CD8-positive, alpha-beta memory T cell (primary cell): ENCODE measurements at regions not wholly inside any gene's neighbourhood (a gene's known extent, or its start where the extent isn't known, plus 50 kb on each side); places are given as distances from the start of the nearest gene placed in this dataset.
A peak's percentile ranks its signal among the peaks of the same experiment; 100 is the strongest.
"Not testable (repeated sequence)": the region's sequence is repeated elsewhere in the genome, so short reads cannot be mapped to it uniquely, and the experiment has no call there.

Source experiments
- CTCF ChIA-PET: fragments of 350-600 bp; sonication (Branson Sonifier 250); formaldehyde crosslinking; loops from one replicate; lab custom pipeline; 2021; ENCODE audit warnings: antibody characterized with exemption; lab: Charles Lee
- POLR2A ChIA-PET: fragments of 350-600 bp; sonication (Branson Sonifier 250); formaldehyde crosslinking; loops from one replicate; lab custom pipeline; 2021; ENCODE audit warnings: antibody characterized with exemption; lab: Charles Lee
- DNase-seq, 5 donors: peaks; one replicate each; pipeline versions ENCODE4 v3.0.0 to v3.0.0-alpha.2; 2020 to 2022; ENCODE audit warnings: mixed read lengths in 1 of 5
- H3K27ac ChIP-seq: one replicate; pipeline ENCODE4 v1.7.0; 2013; ENCODE audit warnings: low read depth, mild to moderate bottlenecking, low read length, moderate library complexity
- H3K27me3 ChIP-seq: 2 replicates; pipeline ENCODE4 v1.7.0; 2013; ENCODE audit warnings: low read length, mild to moderate bottlenecking; ENCODE audit not compliant: insufficient read depth, poor library complexity, severe bottlenecking
- H3K36me3 ChIP-seq: 2 replicates; pipeline ENCODE4 v1.7.0; 2013; ENCODE audit warnings: mild to moderate bottlenecking, low read length, moderate library complexity; ENCODE audit not compliant: insufficient read depth
- H3K4me1 ChIP-seq: 2 replicates; pipeline ENCODE4 v1.7.0; 2013; ENCODE audit warnings: mild to moderate bottlenecking, low read length, moderate library complexity; ENCODE audit not compliant: insufficient read depth
- H3K4me3 ChIP-seq: 2 replicates; pipeline ENCODE4 v1.7.0; 2013; ENCODE audit warnings: mild to moderate bottlenecking, low read length
- H3K9me3 ChIP-seq: 2 replicates; pipeline ENCODE4 v1.7.0; 2013; ENCODE audit warnings: mild to moderate bottlenecking, low read length
- H3K27ac Mint-ChIP-seq, 8 donors: one replicate each; pipeline ENCODE4 v1.8.0; 2020 to 2021; ENCODE audit warnings: mixed read lengths in 8 of 8, mild to moderate bottlenecking in 6 of 8, inconsistent platforms in 3 of 8, moderate library complexity in 3 of 8
- H3K27me3 Mint-ChIP-seq, 2 donors: one replicate each; pipeline ENCODE4 v1.8.0; 2020 to 2021; ENCODE audit warnings: mixed read lengths in 2 of 2, mild to moderate bottlenecking in 1 of 2, moderate library complexity in 1 of 2
- H3K36me3 Mint-ChIP-seq, 3 donors: one replicate each; pipeline ENCODE4 v1.8.0; 2020 to 2021; ENCODE audit warnings: mixed read lengths in 3 of 3, inconsistent platforms in 1 of 3, mild to moderate bottlenecking in 1 of 3
- H3K4me1 Mint-ChIP-seq, 3 donors: one replicate each; pipeline ENCODE4 v1.8.0; 2020 to 2021; ENCODE audit warnings: mixed read lengths in 3 of 3, inconsistent platforms in 1 of 3, mild to moderate bottlenecking in 1 of 3
- H3K4me3 Mint-ChIP-seq, 7 donors: one replicate each; pipeline ENCODE4 v1.8.0; 2020 to 2021; ENCODE audit warnings: mixed read lengths in 7 of 7, mild to moderate bottlenecking in 6 of 7, moderate library complexity in 4 of 7, inconsistent platforms in 2 of 7
- H3K9me3 Mint-ChIP-seq, 5 donors: one replicate each; pipeline ENCODE4 v1.8.0; 2020 to 2022; ENCODE audit warnings: mixed read lengths in 5 of 5, mild to moderate bottlenecking in 3 of 5, moderate library complexity in 2 of 5, inconsistent platforms in 1 of 5

- H3K36me3 ChIP-seq = no peaks in the 10 kb centered on the region
- Mint-ChIP-seq H3K36me3 (peaks cover 0 to 2% (median 0%) of the 10 kb centered on the region in 3 donors), H3K4me1 (peaks cover 0 to 6% (median 0%) of the 10 kb centered on the region in 3 donors), H3K9me3 (no peaks in the 10 kb centered on the region), H3K27me3 (peaks cover 0 to 5% of the 10 kb centered on the region in 2 donors), H3K4me3 (no peak overlapping the region), H3K27ac (peak overlapping the region in 1 of 8 donors; percentile 38)
- POLR2A ChIA-PET = no interaction called here
- no peak for DNase-seq
- no peak overlapping the region for H3K27ac ChIP-seq
- H3K4me1 ChIP-seq = no peaks in the 10 kb centered on the region
- no peaks in the 10 kb centered on the region for H3K9me3 ChIP-seq
- no peaks in the 10 kb centered on the region for H3K27me3 ChIP-seq
- H3K4me3 ChIP-seq = no peak overlapping the region
- CTCF ChIA-PET = no interaction called here
Measured at GRCh38 chr1:229012823-229013222, 258.1 kb upstream of the RAB4A start.

DNA sequence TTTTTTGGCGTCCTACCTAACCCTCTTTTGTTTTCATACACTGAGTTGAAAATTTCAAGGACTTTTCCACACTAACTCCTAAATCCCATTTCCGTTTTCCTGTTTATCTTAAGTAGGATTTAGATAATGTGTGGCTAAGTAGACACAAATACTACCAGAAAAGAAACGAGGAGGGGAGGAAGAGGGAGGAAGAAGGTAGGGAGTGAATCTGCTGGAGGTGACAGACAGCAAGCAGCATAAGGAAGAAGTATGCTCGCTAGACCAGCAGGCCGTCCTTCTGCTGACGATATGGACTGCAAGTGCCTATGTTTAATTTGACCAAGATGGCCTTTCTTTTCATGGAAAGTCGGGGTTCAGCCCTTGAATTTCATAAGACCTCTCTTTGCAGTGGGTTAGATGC, 256.9 kb upstream of the RAB4A start:
- H3K4me1 ChIP-seq = no peaks in the 10 kb centered on the region
- Mint-ChIP-seq H3K9me3 (no peaks in the 10 kb centered on the region), H3K27ac (peak overlapping the region in 1 of 8 donors; percentile 47), H3K27me3 (peaks cover 2 to 5% of the 10 kb centered on the region in 2 donors), H3K4me1 (peaks cover 0 to 6% (median 0%) of the 10 kb centered on the region in 3 donors), H3K4me3 (no peak overlapping the region), H3K36me3 (peaks cover 0 to 2% (median 0%) of the 10 kb centered on the region in 3 donors)
- no peak overlapping the region for H3K27ac ChIP-seq
- H3K27me3 ChIP-seq = no peaks in the 10 kb centered on the region
- H3K9me3 ChIP-seq = no peaks in the 10 kb centered on the region
- no peak for DNase-seq
- CTCF ChIA-PET = no interaction called here
- H3K36me3 ChIP-seq = no peaks in the 10 kb centered on the region
- H3K4me3 ChIP-seq = no peak overlapping the region
- POLR2A ChIA-PET = no interaction called here

DNA sequence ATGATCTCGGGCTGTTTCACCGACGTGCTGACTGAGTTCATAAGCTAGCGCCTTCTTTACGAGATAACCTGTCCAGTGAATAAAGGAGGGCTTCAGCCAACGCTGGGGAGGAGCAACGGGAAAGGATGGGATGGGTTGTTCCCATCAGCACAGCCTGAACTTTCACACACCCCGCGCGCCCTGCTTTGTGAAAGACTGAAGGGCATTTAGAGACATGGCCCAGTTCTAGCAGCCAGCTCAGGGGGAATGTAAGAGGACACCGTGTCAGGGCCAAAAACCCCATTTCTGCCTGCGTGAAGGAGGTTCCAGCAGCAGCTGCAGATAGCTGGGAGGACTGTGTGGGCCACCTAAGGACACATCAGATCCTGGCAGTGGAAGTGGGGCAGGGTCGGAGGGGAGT, 255.1 kb upstream of the RAB4A start:
- Mint-ChIP-seq H3K9me3 (no peaks in the 10 kb centered on the region), H3K4me1 (peaks cover 0 to 6% (median 0%) of the 10 kb centered on the region in 3 donors), H3K36me3 (peaks cover 0 to 2% (median 0%) of the 10 kb centered on the region in 3 donors), H3K4me3 (no peak overlapping the region), H3K27ac (no peak overlapping the region), H3K27me3 (peaks cover 2 to 5% of the 10 kb centered on the region in 2 donors)
- Histone ChIP-seq H3K4me1 (no peaks in the 10 kb centered on the region), H3K27me3 (no peaks in the 10 kb centered on the region), H3K4me3 (no peak overlapping the region), H3K36me3 (no peaks in the 10 kb centered on the region), H3K9me3 (no peaks in the 10 kb centered on the region), H3K27ac (no peak overlapping the region)
- ChIA-PET POLR2A (no interaction called here), CTCF (no interaction called here)
- no peak for DNase-seq

DNA sequence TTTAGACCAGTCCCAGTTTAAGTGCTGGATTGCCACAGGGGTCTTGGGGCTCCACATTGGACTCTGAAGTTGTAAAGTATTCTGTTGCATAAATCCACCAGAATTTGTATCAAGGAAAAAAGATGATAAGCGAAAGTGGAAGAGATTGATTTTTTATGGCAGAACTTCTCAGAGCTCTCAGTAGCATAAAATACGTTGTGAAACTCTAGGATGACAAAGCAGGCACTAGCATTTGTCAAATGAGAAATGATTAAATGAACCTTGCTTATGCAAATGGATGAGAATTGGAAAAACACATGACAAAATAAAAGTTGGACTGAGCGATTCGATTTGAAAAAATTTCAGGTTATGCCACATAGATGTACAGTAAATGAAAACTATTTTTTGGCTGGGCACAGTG, 253.8 kb upstream of the RAB4A start:
- no peak for DNase-seq
- Mint-ChIP-seq H3K27me3 (peaks cover 2 to 5% of the 10 kb centered on the region in 2 donors), H3K36me3 (peaks cover 0 to 2% (median 0%) of the 10 kb centered on the region in 3 donors), H3K4me1 (peaks cover 0 to 6% (median 0%) of the 10 kb centered on the region in 3 donors), H3K4me3 (no peak overlapping the region), H3K9me3 (no peaks in the 10 kb centered on the region), H3K27ac (no peak overlapping the region)
- H3K36me3 ChIP-seq = no peaks in the 10 kb centered on the region
- no peaks in the 10 kb centered on the region for H3K27me3 ChIP-seq
- H3K9me3 ChIP-seq = no peaks in the 10 kb centered on the region
- H3K4me1 ChIP-seq = no peaks in the 10 kb centered on the region
- ChIA-PET CTCF (no interaction called here), POLR2A (no interaction called here)
- H3K27ac ChIP-seq = no peak overlapping the region
- no peak overlapping the region for H3K4me3 ChIP-seq

GRCh38 chr1:229018674-229019295, 252.1 kb upstream of the RAB4A start:
- no peak overlapping the region for H3K4me3 Mint-ChIP-seq
- Histone ChIP-seq H3K36me3 (no peaks in the 10 kb centered on the region), H3K27me3 (no peaks in the 10 kb centered on the region), H3K4me1 (no peaks in the 10 kb centered on the region), H3K9me3 (no peaks in the 10 kb centered on the region), H3K4me3 (no peak overlapping the region), H3K27ac (no peak overlapping the region)
- H3K27ac Mint-ChIP-seq = no peak overlapping the region
- H3K9me3 Mint-ChIP-seq = no peaks in the 10 kb centered on the region
- peaks cover 0 to 2% (median 0%) of the 10 kb centered on the region in 3 donors for H3K36me3 Mint-ChIP-seq
- H3K4me1 Mint-ChIP-seq = no peaks in the 10 kb centered on the region
- POLR2A ChIA-PET = no interaction called here
- DNase-seq = no peak
- H3K27me3 Mint-ChIP-seq = peaks cover 2 to 5% of the 10 kb centered on the region in 2 donors
- CTCF ChIA-PET = no interaction called here

DNA sequence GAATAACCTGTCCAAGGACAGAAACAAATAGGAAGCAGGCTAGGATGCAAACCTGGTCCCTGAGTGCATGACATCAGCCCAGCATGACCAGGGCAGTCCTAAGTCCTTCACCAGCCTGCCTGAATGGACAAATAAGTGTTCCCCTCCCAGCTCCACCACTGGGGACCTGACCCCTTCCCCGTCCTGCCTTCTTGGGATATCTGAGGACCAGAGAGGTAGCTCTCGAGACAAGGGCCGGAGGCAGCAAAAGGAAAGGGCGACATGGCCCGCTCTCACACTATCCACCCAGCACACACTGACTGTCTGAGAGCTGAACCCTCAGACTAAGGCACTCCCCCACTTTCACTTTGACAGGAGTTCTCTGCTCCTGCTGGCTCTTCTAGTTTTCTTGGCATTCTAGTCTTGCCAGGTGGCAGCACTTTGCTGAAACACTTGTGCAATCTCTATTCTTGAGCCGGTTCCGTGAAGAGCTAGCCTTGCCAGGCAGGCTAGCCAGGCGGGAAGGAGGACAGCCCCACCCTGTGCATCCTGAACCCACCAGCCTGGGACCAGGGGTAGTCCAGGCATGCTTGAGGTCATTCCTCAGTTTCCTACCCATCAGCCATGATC, 251.1 kb upstream of the RAB4A start:
- Histone ChIP-seq H3K4me1 (no peaks in the 10 kb centered on the region), H3K27me3 (no peaks in the 10 kb centered on the region), H3K4me3 (no peak overlapping the region), H3K36me3 (no peaks in the 10 kb centered on the region), H3K9me3 (no peaks in the 10 kb centered on the region), H3K27ac (no peak overlapping the region)
- Mint-ChIP-seq H3K4me1 (no peaks in the 10 kb centered on the region), H3K4me3 (no peak overlapping the region), H3K27ac (no peak overlapping the region), H3K9me3 (no peaks in the 10 kb centered on the region), H3K36me3 (peaks cover 0 to 2% (median 0%) of the 10 kb centered on the region in 3 donors), H3K27me3 (peaks cover 2 to 5% of the 10 kb centered on the region in 2 donors)
- POLR2A ChIA-PET = no interaction called here
- DNase-seq = no peak
- CTCF ChIA-PET = no interaction called here

DNA sequence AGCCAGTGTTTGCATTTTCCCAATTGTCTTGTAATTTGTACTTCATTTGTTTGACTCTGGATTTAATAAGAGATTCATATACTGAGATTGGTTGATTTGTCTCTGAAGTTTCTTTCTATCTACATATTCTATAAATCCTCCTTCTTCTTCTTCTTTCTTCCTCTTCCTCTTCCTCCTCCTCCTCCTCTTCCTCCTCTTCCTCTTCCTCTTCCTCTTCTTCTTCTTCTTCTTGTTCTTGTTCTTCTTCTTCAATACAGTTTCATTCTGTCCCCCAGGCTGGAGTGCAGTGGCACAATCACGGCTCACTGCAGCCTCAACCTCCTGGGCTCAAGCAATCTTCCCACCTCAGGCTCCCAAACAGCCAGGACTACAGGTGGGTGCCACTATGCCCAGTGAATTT, 249.9 kb upstream of the RAB4A start:
- H3K27me3 Mint-ChIP-seq, CTCF ChIA-PET, H3K4me1 Mint-ChIP-seq: not testable (repeated sequence)

GRCh38 chr1:229022595-229023333, 248.1 kb upstream of the RAB4A start:
- DNase-seq = no peak
- no peaks in the 10 kb centered on the region for H3K9me3 Mint-ChIP-seq

More for the DNA sequence above, 249.9 kb upstream of the RAB4A start:
- H3K36me3 Mint-ChIP-seq, H3K4me3 Mint-ChIP-seq, H3K27ac ChIP-seq, H3K9me3 ChIP-seq, H3K27ac Mint-ChIP-seq, H3K9me3 Mint-ChIP-seq, H3K4me3 ChIP-seq, H3K36me3 ChIP-seq, H3K27me3 ChIP-seq, DNase-seq, POLR2A ChIA-PET, H3K4me1 ChIP-seq: not testable (repeated sequence)

More at GRCh38 chr1:229022595-229023333, 248.1 kb upstream of the RAB4A start:
- ChIA-PET POLR2A (no interaction called here), CTCF (no interaction called here)
- Mint-ChIP-seq H3K4me1 (peaks cover 8 to 14% (median 14%) of the 10 kb centered on the region in 3 donors), H3K36me3 (no peaks in the 10 kb centered on the region), H3K27me3 (peaks cover 0 to 2% of the 10 kb centered on the region in 2 donors), H3K4me3 (no peak overlapping the region), H3K27ac (peak overlapping the region in 1 of 8 donors; percentile 65)
- no peak overlapping the region for H3K4me3 ChIP-seq
- peaks cover 8% of the 10 kb centered on the region for H3K4me1 ChIP-seq
- H3K27ac ChIP-seq = no peak overlapping the region
- H3K27me3 ChIP-seq = no peaks in the 10 kb centered on the region
- no peaks in the 10 kb centered on the region for H3K9me3 ChIP-seq
- no peaks in the 10 kb centered on the region for H3K36me3 ChIP-seq
